ENCODE measurements at regions not wholly inside any gene's neighbourhood (a gene's known extent, or its start where the extent isn't known, plus 50 kb on each side); places are given as distances from the start of the nearest gene placed in this dataset.

- TF ChIP-seq CTCF (IDR thresholded peaks at IDR 0.05; ENCODE audit: insufficient read depth, low read length, poor library complexity, severe bottlenecking) (no peak), EZH2phosphoT487 (conservative IDR thresholded peaks at IDR 0.05; ENCODE audit: low read length) (no peak)
- H3K36me3 ChIP-seq (ENCODE audit: low read length), result no peaks in the 10 kb centered on the region
- H3K9ac ChIP-seq (ENCODE audit: low read length), result no peak overlapping the region
- H3K4me2 ChIP-seq (ENCODE audit: low read depth, low read length, poor library complexity, severe bottlenecking), result no peak overlapping the region
- H3K9me3 ChIP-seq (ENCODE audit: insufficient read depth, low read length), result no peaks in the 10 kb centered on the region
- H3K79me2 ChIP-seq (ENCODE audit: insufficient read depth, low read length), result no peaks in the 10 kb centered on the region
- no peak overlapping the region for H2AFZ ChIP-seq (ENCODE audit: low read depth, low read length, severe bottlenecking)
- H3K27ac ChIP-seq (ENCODE audit: low read depth, low read length), result no peak overlapping the region
- no peaks in the 10 kb centered on the region for H3K9me2 ChIP-seq (replicated peaks; ENCODE audit: insufficient read depth, low read length)
- no peaks in the 10 kb centered on the region for H3K27me3 ChIP-seq (ENCODE audit: low read length)
- no peaks in the 10 kb centered on the region for H3F3A ChIP-seq (ENCODE audit: insufficient read depth)
- no peak overlapping the region for H3K4me3 ChIP-seq (ENCODE audit: insufficient read depth, low read length, poor library complexity, severe bottlenecking)
- no peaks in the 10 kb centered on the region for H4K20me1 ChIP-seq (ENCODE audit: low read depth, low read length)
Measured at GRCh38 chr12:61095111-61095510, 1165.1 kb upstream of the USP15 start.

- Histone ChIP-seq H3K4me2 (ENCODE audit: low read depth, low read length, poor library complexity, severe bottlenecking) (no peak overlapping the region), H3K9ac (ENCODE audit: low read length) (no peak overlapping the region), H3K79me2 (ENCODE audit: insufficient read depth, low read length) (no peaks in the 10 kb centered on the region), H3K36me3 (ENCODE audit: low read length) (no peaks in the 10 kb centered on the region), H2AFZ (ENCODE audit: low read depth, low read length, severe bottlenecking) (no peak overlapping the region), H3K9me3 (ENCODE audit: insufficient read depth, low read length) (no peaks in the 10 kb centered on the region), H3K27me3 (ENCODE audit: low read length) (no peaks in the 10 kb centered on the region), H4K20me1 (ENCODE audit: low read depth, low read length) (no peaks in the 10 kb centered on the region), H3K27ac (ENCODE audit: low read depth, low read length) (no peak overlapping the region), H3F3A (ENCODE audit: insufficient read depth) (no peaks in the 10 kb centered on the region), H3K4me3 (ENCODE audit: insufficient read depth, low read length, poor library complexity, severe bottlenecking) (no peak overlapping the region), H3K9me2 (replicated peaks; ENCODE audit: insufficient read depth, low read length) (no peaks in the 10 kb centered on the region)
- TF ChIP-seq EZH2phosphoT487 (conservative IDR thresholded peaks at IDR 0.05; ENCODE audit: low read length) (no peak), CTCF (IDR thresholded peaks at IDR 0.05; ENCODE audit: insufficient read depth, low read length, poor library complexity, severe bottlenecking) (no peak)
Measured at GRCh38 chr12:61098031-61098580, 1162.1 kb upstream of the USP15 start.

- Histone ChIP-seq H3K27ac (ENCODE audit: low read depth, low read length) (no peak overlapping the region), H2AFZ (ENCODE audit: low read depth, low read length, severe bottlenecking) (no peak overlapping the region), H3K27me3 (ENCODE audit: low read length) (no peaks in the 10 kb centered on the region), H3K79me2 (ENCODE audit: insufficient read depth, low read length) (no peaks in the 10 kb centered on the region), H3F3A (ENCODE audit: insufficient read depth) (no peaks in the 10 kb centered on the region), H3K4me2 (ENCODE audit: low read depth, low read length, poor library complexity, severe bottlenecking) (no peak overlapping the region), H3K9me3 (ENCODE audit: insufficient read depth, low read length) (no peaks in the 10 kb centered on the region), H4K20me1 (ENCODE audit: low read depth, low read length) (no peaks in the 10 kb centered on the region), H3K36me3 (ENCODE audit: low read length) (no peaks in the 10 kb centered on the region), H3K9ac (ENCODE audit: low read length) (no peak overlapping the region), H3K9me2 (replicated peaks; ENCODE audit: insufficient read depth, low read length) (no peaks in the 10 kb centered on the region), H3K4me3 (ENCODE audit: insufficient read depth, low read length, poor library complexity, severe bottlenecking) (no peak overlapping the region)
- no peak for TF ChIP-seq EZH2phosphoT487 (conservative IDR thresholded peaks at IDR 0.05; ENCODE audit: low read length)
- TF ChIP-seq CTCF (IDR thresholded peaks at IDR 0.05; ENCODE audit: insufficient read depth, low read length, poor library complexity, severe bottlenecking), result no peak
Measured at GRCh38 chr12:61107118-61107517, 1153.1 kb upstream of the USP15 start.
